ENCODE measurements at regions not wholly inside any gene's neighbourhood (a gene's known extent, or its start where the extent isn't known, plus 50 kb on each side); places are given as distances from the start of the nearest gene placed in this dataset.
"Not testable (repeated sequence)": the region's sequence is repeated elsewhere in the genome, so short reads cannot be mapped to it uniquely, and the experiment has no call there.

GRCh38 chr1:119253366-119253765 is 112.9 kb upstream of the WARS2 start:
- DNase-seq (ENCODE audit: low read depth, low spot score) = no peak

GRCh38 chr1:119254067-119254720 is 113.7 kb upstream of the WARS2 start:
- DNase-seq (ENCODE audit: low read depth, low spot score) = no peak

GRCh38 chr1:119256089-119256488 is 112.5 kb upstream of the HAO2 start:
- not testable (repeated sequence) for DNase-seq (ENCODE audit: low read depth, low spot score)

DNA sequence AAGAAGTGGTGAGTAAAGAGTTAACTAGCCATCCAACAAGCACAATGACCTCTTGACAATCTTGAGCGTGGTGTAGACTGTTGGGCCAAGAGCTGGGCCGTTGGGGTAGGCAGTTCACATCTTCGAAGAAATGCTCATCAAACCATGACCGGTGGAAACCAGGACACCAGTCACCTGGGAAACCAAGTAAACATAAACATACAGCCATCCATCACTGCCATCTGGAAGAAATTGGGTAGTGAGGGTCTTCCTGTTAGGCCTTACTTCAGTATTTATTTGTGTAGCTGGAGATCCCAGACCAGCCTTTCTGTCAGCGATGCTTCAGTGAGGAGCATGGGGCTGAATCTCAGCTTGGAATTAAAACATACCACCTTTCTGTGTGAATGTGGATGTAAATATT is 108.1 kb upstream of the HAO2 start:
- DNase-seq (ENCODE audit: low read depth, low spot score) = no peak

DNA sequence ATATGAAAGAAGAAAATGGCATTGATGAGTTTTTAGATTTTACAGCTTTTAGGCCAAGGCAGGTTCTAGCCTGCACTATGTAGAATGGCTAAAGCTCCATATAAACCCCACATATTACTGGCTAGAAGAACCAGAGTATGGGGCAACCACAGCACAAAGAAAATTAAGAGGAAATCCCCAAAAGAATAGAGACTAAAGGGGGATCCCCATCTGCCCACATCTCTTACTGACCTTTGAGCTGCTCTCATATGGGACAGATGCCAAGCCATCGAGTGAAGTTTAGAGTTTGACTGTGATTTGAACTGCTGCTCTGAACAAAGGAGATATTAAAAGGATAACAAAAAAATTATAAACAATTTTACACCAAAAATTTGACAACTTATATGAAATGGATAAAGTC is 102.2 kb upstream of the HAO2 start:
- no peak for DNase-seq (ENCODE audit: low read depth, low spot score)

DNA sequence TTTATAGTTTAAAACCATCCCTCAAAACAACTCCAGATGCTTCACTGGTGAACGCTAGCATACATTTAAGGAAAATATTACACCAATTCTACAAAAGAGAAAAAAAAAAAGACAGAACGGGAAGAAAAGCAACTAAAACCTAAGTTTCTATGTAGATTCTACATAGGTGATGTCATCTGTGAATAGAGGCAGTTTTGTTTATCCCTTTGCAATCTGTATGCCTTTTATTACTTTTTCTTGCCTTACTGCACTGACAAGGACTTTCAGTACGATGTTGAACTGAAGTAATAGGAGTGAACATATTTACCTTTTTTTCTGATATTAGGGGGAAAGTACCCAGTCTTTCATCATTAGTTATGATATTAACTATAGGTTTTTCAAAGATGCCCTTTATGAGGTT is 101.7 kb upstream of the HAO2 start:
- no peak for DNase-seq (ENCODE audit: low read depth, low spot score)

- DNase-seq (ENCODE audit: low read depth, low spot score) = not testable (repeated sequence)
These were observed 101.3 kb upstream of the HAO2 start for GRCh38 chr1:119267288-119267687.

GRCh38 chr1:119268879-119269278 is 99.7 kb upstream of the HAO2 start:
- DNase-seq (ENCODE audit: low read depth, low spot score) = no peak

DNA sequence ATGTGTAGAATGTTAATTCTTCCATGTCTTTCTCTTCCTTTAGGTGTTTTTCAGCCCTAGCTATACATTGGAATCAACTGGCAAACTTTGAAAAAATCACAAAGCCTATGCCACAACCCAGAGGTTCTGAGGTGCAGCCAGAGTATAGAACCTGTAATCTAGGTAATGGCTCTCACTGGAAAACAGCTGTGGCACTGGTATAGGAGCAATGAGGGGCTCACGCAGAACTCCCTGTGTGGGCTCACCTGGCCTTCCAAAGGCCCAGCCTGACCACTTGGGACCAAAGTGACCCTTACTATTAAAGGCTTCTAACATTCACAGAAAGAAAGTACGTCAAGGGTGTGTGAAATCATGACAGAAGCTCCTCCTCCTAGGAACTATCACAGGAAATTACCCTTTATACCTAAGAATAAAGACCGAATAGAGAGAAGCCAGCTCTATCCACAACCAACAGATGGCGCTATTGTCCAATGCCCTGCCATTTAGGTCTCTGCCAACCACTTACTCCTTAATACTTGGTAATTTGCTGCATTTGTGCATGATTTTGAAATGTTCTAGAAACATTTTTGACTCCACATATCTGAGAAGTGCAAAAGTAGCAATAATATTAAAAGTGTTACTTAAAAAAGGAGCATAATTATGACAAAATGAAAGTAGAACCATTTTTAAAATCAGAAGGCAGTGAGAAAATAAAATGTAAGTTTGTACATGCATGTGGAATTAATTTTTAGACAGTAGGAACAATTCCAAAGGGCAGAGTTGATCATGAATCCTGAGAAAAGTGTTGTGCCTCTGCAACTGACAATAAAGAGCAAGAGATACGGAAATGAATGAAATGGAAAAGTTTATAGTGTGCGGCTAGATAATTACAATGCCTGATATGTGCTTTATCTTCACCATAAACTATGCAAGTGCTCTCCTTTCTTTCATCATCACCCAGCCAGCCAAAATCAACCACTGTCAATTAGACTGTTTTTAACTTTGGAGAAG is 93.1 kb upstream of the HAO2 start:
- no peak for DNase-seq (ENCODE audit: low read depth, low spot score)

- DNase-seq (ENCODE audit: low read depth, low spot score) = no peak
These were observed 92.0 kb upstream of the HAO2 start for GRCh38 chr1:119276558-119276957.

DNA sequence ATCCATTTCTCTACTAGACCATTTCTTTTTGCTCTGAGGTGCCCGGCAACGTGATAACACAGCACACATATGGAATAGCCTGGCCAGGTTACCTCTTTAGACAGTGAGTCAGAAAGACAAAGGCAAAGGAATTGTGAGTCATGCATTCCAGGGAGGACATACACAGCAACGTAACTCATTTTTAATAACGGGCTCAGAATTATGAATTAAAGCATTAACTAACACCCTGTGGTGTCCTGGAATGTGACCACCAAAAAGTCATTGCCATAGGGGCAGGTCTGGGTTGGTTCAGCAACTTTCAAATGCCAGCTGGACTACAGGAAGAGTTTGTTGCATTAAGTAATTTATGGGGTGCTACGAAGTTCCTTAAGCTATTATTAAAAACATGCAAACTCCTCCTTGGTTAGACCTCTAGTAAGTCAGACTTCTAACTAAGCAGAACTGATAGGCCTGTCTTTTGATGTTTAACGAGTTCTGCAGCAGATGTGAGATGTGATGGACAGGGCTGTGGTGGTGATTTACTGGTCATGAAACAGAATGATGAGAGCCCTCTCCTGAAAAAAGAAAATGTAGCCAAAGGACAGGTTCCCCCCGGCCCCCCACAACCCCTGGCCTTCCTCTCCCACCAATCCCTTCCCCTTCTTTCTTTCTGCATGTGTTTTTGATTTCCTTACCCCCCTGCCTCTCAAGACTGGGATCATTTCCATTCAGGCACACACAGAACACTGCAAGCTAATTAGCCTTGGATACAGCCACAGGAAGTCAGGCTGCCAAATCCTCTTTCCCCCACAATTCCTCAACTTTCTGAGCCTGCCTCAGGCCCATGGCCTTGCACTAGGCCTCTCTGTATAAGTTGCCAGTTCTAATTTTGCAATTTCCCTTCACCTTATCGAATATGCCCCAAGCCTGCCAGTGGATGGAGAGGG is 88.9 kb upstream of the HAO2 start:
- no peak for DNase-seq (ENCODE audit: low read depth, low spot score)

- peak; percentile 56 for DNase-seq (ENCODE audit: low read depth, low spot score)
These were observed 83.1 kb upstream of the HAO2 start for GRCh38 chr1:119285482-119285881.

DNA sequence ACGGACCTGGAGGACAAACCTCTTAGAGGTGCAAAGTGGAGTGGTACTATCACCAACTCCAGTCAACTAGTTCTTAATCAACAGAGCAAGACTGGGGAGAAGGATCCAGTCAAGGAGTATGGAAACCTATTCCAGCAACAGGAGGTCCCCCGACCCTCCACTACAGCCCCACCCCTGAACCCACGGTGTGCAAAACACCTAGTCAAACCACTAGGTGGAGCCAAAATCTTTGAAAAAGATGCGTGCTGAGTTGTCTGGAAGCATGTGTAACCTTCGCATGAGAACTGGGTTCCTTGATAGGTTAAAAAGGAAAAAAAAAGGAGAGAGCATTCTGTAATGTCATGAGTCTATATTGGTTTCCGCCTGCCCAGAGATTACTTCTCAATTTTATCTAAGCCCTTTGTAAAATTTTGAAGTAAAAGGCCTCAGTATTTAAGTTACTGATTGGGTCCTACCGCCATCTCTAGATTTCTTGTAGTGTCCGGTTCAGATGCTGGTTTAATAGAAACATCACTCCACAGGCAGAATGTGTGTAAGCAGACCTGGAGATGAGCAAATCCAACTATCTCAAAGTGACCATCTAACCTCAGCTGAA is 81.9 kb upstream of the HAO2 start:
- DNase-seq (ENCODE audit: low read depth, low spot score) = no peak

GRCh38 chr1:119288751-119289150 is 79.8 kb upstream of the HAO2 start:
- no peak for DNase-seq (ENCODE audit: low read depth, low spot score)

GRCh38 chr1:119290297-119290696 is 78.3 kb upstream of the HAO2 start:
- DNase-seq (ENCODE audit: low read depth, low spot score) = no peak

DNA sequence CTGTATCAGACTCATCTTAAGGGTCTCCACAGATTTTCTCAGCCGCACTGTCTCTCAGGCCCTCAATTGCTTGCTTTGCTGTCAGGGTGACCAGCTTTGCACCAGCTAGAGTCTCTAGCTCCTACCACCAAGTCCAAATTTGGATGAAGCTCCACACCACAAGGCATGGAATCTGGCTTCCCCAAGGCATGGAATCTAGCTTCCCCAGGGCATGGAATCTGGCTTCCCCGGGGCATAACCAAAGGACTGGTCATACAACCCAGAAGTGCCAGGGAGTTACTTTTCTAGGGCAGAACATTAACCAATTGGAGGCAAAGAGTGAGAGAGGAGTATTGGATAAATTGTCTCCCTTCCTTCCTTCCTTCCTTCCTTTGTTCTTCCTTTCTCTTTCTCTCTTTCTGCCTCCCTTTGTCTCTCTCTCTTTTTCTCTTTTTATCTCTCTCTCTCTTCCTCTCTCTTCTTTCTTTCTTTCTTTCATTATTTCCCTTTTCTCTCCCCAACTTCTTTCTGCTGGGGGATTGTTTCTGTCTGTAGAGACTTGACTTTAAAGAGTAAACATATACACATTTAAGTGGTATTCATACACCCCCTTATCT is 76.9 kb upstream of the HAO2 start:
- no peak for DNase-seq (ENCODE audit: low read depth, low spot score)

DNA sequence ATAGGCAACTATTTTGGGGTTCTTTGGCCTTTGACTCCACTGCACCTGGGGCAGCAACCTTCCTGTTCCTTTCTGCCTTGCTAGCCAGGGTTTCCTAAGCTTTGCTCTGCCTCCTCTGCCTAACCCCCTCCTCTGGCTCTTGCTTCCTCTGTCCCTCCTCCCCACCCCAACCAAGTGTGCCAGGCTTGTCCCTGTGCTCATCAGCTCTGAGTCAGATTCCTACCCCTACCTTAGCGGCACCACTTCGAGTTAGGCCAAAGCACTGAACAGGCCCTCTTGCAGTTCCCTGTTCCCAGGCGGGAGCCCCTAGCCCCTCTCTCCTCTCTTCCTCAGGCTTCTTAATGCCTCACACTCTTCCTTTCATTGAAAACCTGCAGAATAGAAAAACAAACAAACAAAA is 74.8 kb upstream of the HAO2 start:
- no peak for DNase-seq (ENCODE audit: low read depth, low spot score)

GRCh38 chr1:119294199-119294598 is 74.4 kb upstream of the HAO2 start:
- DNase-seq (ENCODE audit: low read depth, low spot score) = no peak

DNA sequence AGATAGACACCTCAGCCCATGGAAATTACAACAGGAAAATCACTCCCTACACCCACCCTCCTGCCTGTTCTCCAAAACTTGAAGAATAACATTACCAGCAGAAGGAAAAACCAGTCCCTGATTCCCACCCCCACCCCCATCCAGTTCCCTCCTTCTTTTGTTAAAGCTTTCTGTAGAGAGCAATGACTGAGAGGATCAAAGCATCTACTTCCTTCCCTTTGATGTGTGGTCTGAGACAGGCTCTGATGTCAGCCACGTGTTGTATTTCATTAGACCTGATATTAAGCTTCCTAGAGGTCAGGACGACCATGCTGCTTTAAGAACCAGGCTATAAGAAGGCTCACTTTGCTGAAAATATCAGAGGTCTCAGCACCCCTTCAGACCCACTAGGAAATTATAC is 73.9 kb upstream of the HAO2 start:
- DNase-seq (ENCODE audit: low read depth, low spot score) = no peak

GRCh38 chr1:119298687-119299303 is 69.8 kb upstream of the HAO2 start:
- DNase-seq (ENCODE audit: low read depth, low spot score) = no peak

DNA sequence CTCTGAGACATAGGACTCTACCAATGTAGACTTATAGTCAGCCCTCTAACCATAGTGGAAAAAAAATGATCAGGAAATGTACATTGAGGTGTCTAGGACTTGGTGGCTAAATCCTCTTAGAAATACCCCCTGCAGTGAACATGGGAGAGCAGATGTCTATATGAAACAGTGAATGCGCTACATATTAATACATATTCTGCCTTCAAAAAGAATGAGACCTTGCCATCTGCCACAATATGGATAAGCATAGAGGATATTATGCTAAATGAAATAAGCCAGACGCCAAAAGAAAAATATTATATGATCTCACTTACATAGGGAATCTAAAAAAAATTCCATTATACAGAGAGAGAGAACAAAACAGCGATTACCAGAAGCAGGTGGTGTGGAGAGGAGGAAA is 66.6 kb upstream of the HAO2 start:
- DNase-seq (ENCODE audit: low read depth, low spot score) = no peak
